KOPT-K1 (cell line): ENCODE measurements at regions not wholly inside any gene's neighbourhood (a gene's known extent, or its start where the extent isn't known, plus 50 kb on each side); places are given as distances from the start of the nearest gene placed in this dataset.
"Not testable (repeated sequence)": the region's sequence is repeated elsewhere in the genome, so short reads cannot be mapped to it uniquely, and the experiment has no call there.

Experiments used
- H3K27ac ChIP-seq: fragments of 200-600 bp; sonication (generic); 2 replicates; pipeline ENCODE4 v1.5.1; 2016; ENCODE audit warnings: antibody characterized with exemption, mild to moderate bottlenecking, low read depth, low read length; ENCODE audit not compliant: poor library complexity, severe bottlenecking
- H3K36me3 ChIP-seq: fragments of 200-600 bp; sonication (generic); 2 replicates; pipeline ENCODE4 v1.5.1; 2017; ENCODE audit warnings: antibody characterized with exemption, mild to moderate bottlenecking, low read length, moderate library complexity; ENCODE audit not compliant: insufficient read depth
- H3K9me3 ChIP-seq: fragments of 200-600 bp; sonication (generic); 2 replicates; pipeline ENCODE4 v1.5.1; 2017; ENCODE audit warnings: antibody characterized with exemption, low read length, mild to moderate bottlenecking; ENCODE audit not compliant: insufficient read depth, poor library complexity, severe bottlenecking

- H3K9me3 ChIP-seq, result no peaks in the 10 kb centered on the region
- no peak overlapping the region for H3K27ac ChIP-seq
- H3K36me3 ChIP-seq, result no peaks in the 10 kb centered on the region
These were observed 678.1 kb upstream of the DPPA4 start for GRCh38 chr3:110015231-110015963.

- no peaks in the 10 kb centered on the region for H3K9me3 ChIP-seq
- H3K27ac ChIP-seq, result no peak overlapping the region
These were observed 679.0 kb upstream of the DPPA4 start for GRCh38 chr3:110016235-110016815.

GRCh38 chr3:110017304-110017703, 680.0 kb upstream of the DPPA4 start:
- no peaks in the 10 kb centered on the region for H3K36me3 ChIP-seq
- no peaks in the 10 kb centered on the region for H3K9me3 ChIP-seq
- H3K27ac ChIP-seq, result no peak overlapping the region

More at GRCh38 chr3:110016235-110016815, 679.0 kb upstream of the DPPA4 start:
- no peaks in the 10 kb centered on the region for H3K36me3 ChIP-seq

GRCh38 chr3:110021659-110022058, 684.3 kb upstream of the DPPA4 start:
- no peaks in the 10 kb centered on the region for H3K36me3 ChIP-seq
- no peaks in the 10 kb centered on the region for H3K9me3 ChIP-seq
- no peak overlapping the region for H3K27ac ChIP-seq

- not testable (repeated sequence) for H3K9me3 ChIP-seq, H3K36me3 ChIP-seq, H3K27ac ChIP-seq
These were observed 685.7 kb upstream of the DPPA4 start for GRCh38 chr3:110023022-110023421.

- H3K27ac ChIP-seq, result no peak overlapping the region
- H3K36me3 ChIP-seq, result no peaks in the 10 kb centered on the region
These were observed 689.1 kb upstream of the DPPA4 start for GRCh38 chr3:110026421-110026820.

GRCh38 chr3:110027446-110028080, 690.2 kb upstream of the DPPA4 start:
- Histone ChIP-seq H3K36me3 (no peaks in the 10 kb centered on the region), H3K9me3 (no peaks in the 10 kb centered on the region), H3K27ac (no peak overlapping the region)

More at GRCh38 chr3:110026421-110026820, 689.1 kb upstream of the DPPA4 start:
- H3K9me3 ChIP-seq, result no peaks in the 10 kb centered on the region

- no peaks in the 10 kb centered on the region for H3K9me3 ChIP-seq
- no peak overlapping the region for H3K27ac ChIP-seq
- H3K36me3 ChIP-seq, result no peaks in the 10 kb centered on the region
These were observed 694.6 kb upstream of the DPPA4 start for GRCh38 chr3:110031975-110032374.

- Histone ChIP-seq H3K36me3 (no peaks in the 10 kb centered on the region), H3K9me3 (no peaks in the 10 kb centered on the region), H3K27ac (no peak overlapping the region)
These were observed 722.1 kb upstream of the DPPA4 start for GRCh38 chr3:110059431-110059830.

- Histone ChIP-seq H3K36me3 (no peaks in the 10 kb centered on the region), H3K27ac (no peak overlapping the region), H3K9me3 (no peaks in the 10 kb centered on the region)
These were observed 725.4 kb upstream of the DPPA4 start for GRCh38 chr3:110062716-110063115.

GRCh38 chr3:110063178-110063577, 725.8 kb upstream of the DPPA4 start:
- no peaks in the 10 kb centered on the region for H3K9me3 ChIP-seq
- H3K27ac ChIP-seq, result no peak overlapping the region
- H3K36me3 ChIP-seq, result no peaks in the 10 kb centered on the region

- no peaks in the 10 kb centered on the region for H3K36me3 ChIP-seq
- H3K9me3 ChIP-seq, result no peaks in the 10 kb centered on the region
- no peak overlapping the region for H3K27ac ChIP-seq
These were observed 728.9 kb upstream of the DPPA4 start for GRCh38 chr3:110066206-110066605.

- no peak overlapping the region for H3K27ac ChIP-seq
- no peaks in the 10 kb centered on the region for H3K36me3 ChIP-seq
- no peaks in the 10 kb centered on the region for H3K9me3 ChIP-seq
These were observed 730.2 kb upstream of the DPPA4 start for GRCh38 chr3:110067527-110067926.

- Histone ChIP-seq H3K36me3 (no peaks in the 10 kb centered on the region), H3K9me3 (no peaks in the 10 kb centered on the region), H3K27ac (no peak overlapping the region)
These were observed 732.4 kb upstream of the DPPA4 start for GRCh38 chr3:110069761-110070160.

- Histone ChIP-seq H3K36me3 (no peaks in the 10 kb centered on the region), H3K27ac (no peak overlapping the region), H3K9me3 (no peaks in the 10 kb centered on the region)
These were observed 733.0 kb upstream of the DPPA4 start for GRCh38 chr3:110070161-110070916.
